MCF 10A (cell line): ENCODE measurements at regions not wholly inside any gene's neighbourhood (a gene's known extent, or its start where the extent isn't known, plus 50 kb on each side); places are given as distances from the start of the nearest gene placed in this dataset.

Experiments used
- BruUV-seq: library from RNA; stranded (reverse); fragments of 400-500 nt; replicated peaks from 2 replicates; lab custom pipeline; 2021; lab: Mats Ljungman, UMichigan
- CTCF ChIA-PET: fragments of 300-600 bp; sonication (Branson Sonifier 250); formaldehyde crosslinking; extraction: SDS; loops from one replicate; lab custom pipeline; 2021; ENCODE audit warnings: antibody characterized with exemption, inconsistent platforms; lab: Yijun Ruan, JAX
- POLR2A ChIA-PET: fragments of 300-600, 350-650 bp; sonication (Branson Sonifier 250); formaldehyde crosslinking; extraction: SDS; loops from one replicate; lab custom pipeline; 2020; ENCODE audit warnings: antibody characterized with exemption, inconsistent platforms; lab: Yijun Ruan, JAX
- DNase-seq: peaks from one replicate; pipeline ENCODE4 v3.0.0-alpha.2; 2018; ENCODE audit not compliant: unreplicated experiment
- H3K27ac Mint-ChIP-seq: one replicate; pipeline ENCODE4 v1.8.0; 2022; ENCODE audit warnings: mild to moderate bottlenecking, low read depth, mixed read lengths; ENCODE audit not compliant: unreplicated experiment
- H3K27me3 Mint-ChIP-seq: one replicate; pipeline ENCODE4 v1.8.0; 2022; ENCODE audit warnings: mixed read lengths; ENCODE audit not compliant: insufficient read depth, unreplicated experiment
- H3K36me3 Mint-ChIP-seq: one replicate; pipeline ENCODE4 v1.8.0; 2022; ENCODE audit warnings: mild to moderate bottlenecking, moderate library complexity, mixed read lengths; ENCODE audit not compliant: insufficient read depth, unreplicated experiment
- H3K4me1 Mint-ChIP-seq: one replicate; pipeline ENCODE4 v1.8.0; 2022; ENCODE audit warnings: mixed read lengths; ENCODE audit not compliant: insufficient read depth, unreplicated experiment
- H3K4me3 Mint-ChIP-seq: one replicate; pipeline ENCODE4 v1.8.0; 2022; ENCODE audit warnings: mild to moderate bottlenecking, moderate library complexity, mixed read lengths; ENCODE audit not compliant: unreplicated experiment
- H3K9me3 Mint-ChIP-seq: one replicate; pipeline ENCODE4 v1.8.0; 2022; ENCODE audit warnings: mixed read lengths; ENCODE audit not compliant: unreplicated experiment
- CTCF ChIP-seq: fragments of 200-600 bp; IDR thresholded peaks from one replicate; pipeline ENCODE4 v1.8.0; 2022; ENCODE audit warnings: antibody characterized with exemption, mild to moderate bottlenecking; ENCODE audit not compliant: unreplicated experiment
- intact Hi-C: fragments of 100-400 bp; cut with micrococcal nuclease; formaldehyde crosslinking; loops from 2 replicates; pipeline ENCODE4 v1.14.1; 2022

- TSS peak; percentile 90 for BruUV-seq
- Mint-ChIP-seq H3K27ac (peak overlapping the region; percentile 86), H3K9me3 (no peaks in the 10 kb centered on the region), H3K36me3 (no peaks in the 10 kb centered on the region), H3K27me3 (no peaks in the 10 kb centered on the region), H3K4me3 (peak overlapping the region; percentile 34), H3K4me1 (peaks cover 28% of the 10 kb centered on the region)
- ChIA-PET POLR2A (interaction anchor here (0.6 to 8.8 kb wide), 21 partner anchors 9 to 231 kb away, joined by 3 to 127 read pairs (median 7); no protein-coding TSS in a partner anchor), CTCF (interaction anchor here (0.6 to 2.4 kb wide), 6 partner anchors 11 to 737 kb away, joined by 3 to 10 read pairs (median 4); no protein-coding TSS in a partner anchor)
- TF ChIP-seq CTCF = no peak
- intact Hi-C loops = loop anchor here (1.0 to 2.0 kb wide), 4 partner anchors 81 to 204 kb away; no protein-coding TSS in a partner anchor
- DNase-seq = peak; percentile 99
Observed at GRCh38 chr13:44231786-44232516, 141.7 kb upstream of the SERP2 start.

- intact Hi-C loops = loop anchor here (1.0 to 2.0 kb wide), 4 partner anchors 81 to 204 kb away; no protein-coding TSS in a partner anchor
- TF ChIP-seq CTCF = no peak
- POLR2A ChIA-PET = interaction anchor here (0.6 to 8.8 kb wide), 19 partner anchors 8 to 230 kb away, joined by 3 to 127 read pairs (median 7); no protein-coding TSS in a partner anchor
Observed at GRCh38 chr13:44232774-44233173, 140.8 kb upstream of the SERP2 start.

GRCh38 chr13:44234566-44234965 is 139.1 kb upstream of the SERP2 start:
- intact Hi-C loops = no loop called here
- Mint-ChIP-seq H3K36me3 (no peaks in the 10 kb centered on the region), H3K4me1 (peaks cover 35% of the 10 kb centered on the region), H3K9me3 (no peaks in the 10 kb centered on the region), H3K4me3 (no peak overlapping the region), H3K27ac (no peak overlapping the region), H3K27me3 (no peaks in the 10 kb centered on the region)
- TF ChIP-seq CTCF = no peak
- ChIA-PET POLR2A (interaction anchor here (0.6 to 8.8 kb wide), 5 partner anchors 8 to 200 kb away, joined by 3 to 127 read pairs (median 3); no protein-coding TSS in a partner anchor), CTCF (interaction anchor here (0.6 to 0.8 kb wide), 2 partner anchors 16 to 99 kb away, joined by 3 read pairs; no protein-coding TSS in a partner anchor)
- DNase-seq = no peak
- no TSS peak for BruUV-seq

More at GRCh38 chr13:44232774-44233173, 140.8 kb upstream of the SERP2 start:
- Mint-ChIP-seq H3K4me3 (no peak overlapping the region), H3K27ac (peak overlapping the region; percentile 86), H3K9me3 (no peaks in the 10 kb centered on the region), H3K4me1 (peaks cover 35% of the 10 kb centered on the region), H3K36me3 (no peaks in the 10 kb centered on the region), H3K27me3 (no peaks in the 10 kb centered on the region)
- no peak for DNase-seq
- CTCF ChIA-PET = interaction anchor here (0.7 to 2.4 kb wide), 6 partner anchors 10 to 325 kb away, joined by 3 to 10 read pairs (median 4); no protein-coding TSS in a partner anchor
- BruUV-seq = no TSS peak

- TF ChIP-seq CTCF = no peak
- H3K27me3 Mint-ChIP-seq = no peaks in the 10 kb centered on the region
- H3K9me3 Mint-ChIP-seq = no peaks in the 10 kb centered on the region
- CTCF ChIA-PET = interaction anchor here (0.9 kb wide), 1 partner anchor 8 kb away, joined by 3 read pairs; no protein-coding TSS in a partner anchor
- intact Hi-C loops = no loop called here
- BruUV-seq = no TSS peak
- peak; percentile 63 for DNase-seq
- H3K4me3 Mint-ChIP-seq = no peak overlapping the region
- H3K36me3 Mint-ChIP-seq = no peaks in the 10 kb centered on the region
- H3K4me1 Mint-ChIP-seq = peaks cover 34% of the 10 kb centered on the region
- no peak overlapping the region for H3K27ac Mint-ChIP-seq
- POLR2A ChIA-PET = interaction anchor here (1.4 to 8.8 kb wide), 5 partner anchors 66 to 199 kb away, joined by 6 to 127 read pairs (median 11); no protein-coding TSS in a partner anchor
Observed at GRCh38 chr13:44236370-44236769, 137.3 kb upstream of the SERP2 start.
